Activated naive CD4-positive, alpha-beta T cell treated with anti-CD3 and anti-CD28 coated beads, Interleukin-2, amount 10 ng/mL, durations not matched to agents 7 days and 5 days (primary cell): ENCODE measurements at regions not wholly inside any gene's neighbourhood (a gene's known extent, or its start where the extent isn't known, plus 50 kb on each side); places are given as distances from the start of the nearest gene placed in this dataset.

Source experiments
- CTCF ChIA-PET: fragments of 350-600 bp; sonication (Branson Sonifier 250); formaldehyde crosslinking; loops from one replicate; lab custom pipeline; 2021; ENCODE audit warnings: antibody characterized with exemption; lab: Charles Lee
- DNase-seq: peaks from one replicate; pipeline ENCODE4 v3.0.0-alpha.2; 2020
- H3K27ac Mint-ChIP-seq: one replicate; pipeline ENCODE4 v1.8.0; 2021; ENCODE audit warnings: mild to moderate bottlenecking, moderate library complexity, mixed read lengths
- H3K27me3 Mint-ChIP-seq: one replicate; pipeline ENCODE4 v1.8.0; 2021; ENCODE audit warnings: mild to moderate bottlenecking, mixed read lengths
- H3K36me3 Mint-ChIP-seq: one replicate; pipeline ENCODE4 v1.8.0; 2021; ENCODE audit warnings: mixed read lengths
- H3K4me1 Mint-ChIP-seq: one replicate; pipeline ENCODE4 v1.8.0; 2021; ENCODE audit warnings: mixed read lengths
- H3K4me3 Mint-ChIP-seq: one replicate; pipeline ENCODE4 v1.8.0; 2021; ENCODE audit warnings: mild to moderate bottlenecking, moderate library complexity, mixed read lengths
- H3K9me3 Mint-ChIP-seq: one replicate; pipeline ENCODE4 v1.8.0; 2021; ENCODE audit warnings: mixed read lengths

DNA sequence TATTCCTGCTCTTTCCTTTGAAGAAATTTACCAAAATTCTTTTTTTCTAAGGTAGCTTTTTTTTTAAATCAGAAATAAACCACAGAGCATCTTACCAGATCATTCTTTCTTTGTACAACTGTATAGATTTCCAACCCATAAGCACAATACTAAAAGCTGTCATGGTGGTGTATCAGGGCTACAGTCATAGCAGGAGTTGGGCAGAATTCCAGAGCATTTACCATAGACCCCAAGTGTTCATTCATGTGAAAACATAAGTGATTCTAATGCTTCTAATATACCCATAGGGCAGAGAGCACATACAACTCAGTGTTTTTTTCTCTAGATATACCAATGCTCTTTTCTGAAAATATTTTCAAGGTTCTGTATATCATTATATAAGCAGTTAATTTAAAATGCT, 392.5 kb downstream of the FRK start:
- Mint-ChIP-seq H3K4me1 (no peaks in the 10 kb centered on the region), H3K36me3 (no peaks in the 10 kb centered on the region), H3K9me3 (no peaks in the 10 kb centered on the region), H3K27me3 (no peaks in the 10 kb centered on the region), H3K4me3 (no peak overlapping the region), H3K27ac (no peak overlapping the region)
- CTCF ChIA-PET = no interaction called here
- DNase-seq = no peak

DNA sequence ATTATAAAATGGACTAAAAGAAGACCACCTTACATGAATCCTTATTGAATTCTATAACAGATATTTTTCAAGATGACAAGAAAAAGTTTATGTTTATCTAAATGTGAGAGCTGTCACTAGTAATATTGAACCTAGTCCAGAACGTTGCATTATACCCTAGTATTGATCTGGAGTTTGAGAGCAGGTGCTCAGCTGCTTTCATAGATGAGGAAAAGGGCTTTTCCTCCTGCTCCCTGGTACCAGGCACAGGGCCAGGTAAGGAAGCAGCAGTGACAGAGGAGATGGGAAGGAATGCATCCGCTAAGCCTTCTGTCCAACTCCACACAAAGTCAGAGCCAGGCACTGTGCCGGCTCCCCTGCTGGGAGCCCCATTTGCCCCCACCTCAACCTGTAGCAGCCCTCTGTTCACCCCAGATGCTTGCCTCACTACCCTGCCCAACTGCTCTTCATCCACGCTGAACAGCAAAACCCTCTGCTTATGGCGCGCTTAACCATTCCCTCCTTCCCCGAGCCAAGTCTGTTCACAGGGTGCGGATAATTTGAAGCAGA, 393.1 kb downstream of the FRK start:
- CTCF ChIA-PET = no interaction called here
- Mint-ChIP-seq H3K36me3 (no peaks in the 10 kb centered on the region), H3K4me3 (no peak overlapping the region), H3K9me3 (no peaks in the 10 kb centered on the region), H3K27ac (no peak overlapping the region), H3K27me3 (no peaks in the 10 kb centered on the region), H3K4me1 (no peaks in the 10 kb centered on the region)
- DNase-seq = no peak

DNA sequence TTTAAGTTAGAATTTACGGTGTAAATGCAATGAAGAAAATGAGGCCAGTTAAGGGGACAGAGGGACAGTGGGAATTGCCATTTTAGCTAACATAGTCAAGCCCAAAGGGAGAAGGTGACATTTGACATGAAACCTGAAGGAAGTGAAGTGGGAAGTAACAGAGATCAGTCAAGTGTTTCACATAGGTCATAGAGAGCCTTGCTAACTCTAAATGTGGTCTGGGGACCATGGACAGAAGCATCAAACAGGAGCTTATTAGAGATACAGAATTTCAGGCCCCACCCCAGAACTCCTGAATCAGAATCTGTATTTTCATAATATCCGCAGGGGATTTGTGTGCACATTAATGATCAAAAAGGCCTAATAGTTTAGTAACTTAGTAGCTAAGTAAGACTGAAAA, 393.7 kb downstream of the FRK start:
- H3K4me3 Mint-ChIP-seq = no peak overlapping the region
- no peak for DNase-seq
- CTCF ChIA-PET = no interaction called here
- no peaks in the 10 kb centered on the region for H3K27me3 Mint-ChIP-seq
- no peaks in the 10 kb centered on the region for H3K9me3 Mint-ChIP-seq
- H3K4me1 Mint-ChIP-seq = no peaks in the 10 kb centered on the region
- no peak overlapping the region for H3K27ac Mint-ChIP-seq
- no peaks in the 10 kb centered on the region for H3K36me3 Mint-ChIP-seq

DNA sequence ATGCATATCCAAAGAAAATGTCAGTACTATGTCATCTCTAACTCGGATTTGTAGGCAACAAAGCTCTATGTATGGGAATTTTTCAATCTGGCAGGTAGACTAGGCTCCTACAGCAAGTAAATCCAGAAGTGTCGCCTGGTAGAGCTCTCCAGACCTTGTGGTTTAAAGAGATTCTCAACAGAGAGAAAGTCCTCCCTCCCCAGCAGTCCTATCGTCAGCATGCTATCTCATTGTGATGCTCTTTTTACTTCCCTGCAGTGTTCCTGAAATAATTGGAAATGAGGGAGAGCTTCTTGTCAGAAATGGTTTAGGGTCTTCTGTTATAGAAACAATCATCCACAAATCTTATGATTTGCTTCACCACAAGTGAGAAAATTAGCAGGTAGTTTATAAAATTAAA, 395.4 kb downstream of the FRK start:
- Mint-ChIP-seq H3K4me3 (no peak overlapping the region), H3K36me3 (no peaks in the 10 kb centered on the region), H3K9me3 (no peaks in the 10 kb centered on the region), H3K27me3 (no peaks in the 10 kb centered on the region), H3K27ac (no peak overlapping the region), H3K4me1 (no peaks in the 10 kb centered on the region)
- DNase-seq = no peak
- CTCF ChIA-PET = no interaction called here

DNA sequence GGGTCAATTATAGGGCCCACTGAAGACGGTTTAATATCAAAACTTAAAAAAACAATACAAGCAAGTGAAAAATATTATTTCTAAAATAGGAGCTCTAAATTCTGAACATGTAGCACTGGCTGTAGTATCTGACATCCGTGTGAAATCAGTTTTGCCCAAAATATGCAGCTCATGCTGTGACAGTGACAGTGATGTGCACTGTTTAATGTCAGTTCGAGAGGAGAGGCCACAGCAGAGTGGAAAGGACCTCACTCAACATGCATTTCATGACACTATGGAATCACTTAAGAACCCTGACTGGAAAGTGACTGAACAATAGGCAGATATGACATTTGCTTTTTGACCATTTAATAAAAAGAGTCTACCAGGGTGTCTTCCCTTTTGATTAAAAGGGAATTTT, 397.0 kb downstream of the FRK start:
- H3K36me3 Mint-ChIP-seq = no peaks in the 10 kb centered on the region
- H3K27me3 Mint-ChIP-seq = no peaks in the 10 kb centered on the region

DNA sequence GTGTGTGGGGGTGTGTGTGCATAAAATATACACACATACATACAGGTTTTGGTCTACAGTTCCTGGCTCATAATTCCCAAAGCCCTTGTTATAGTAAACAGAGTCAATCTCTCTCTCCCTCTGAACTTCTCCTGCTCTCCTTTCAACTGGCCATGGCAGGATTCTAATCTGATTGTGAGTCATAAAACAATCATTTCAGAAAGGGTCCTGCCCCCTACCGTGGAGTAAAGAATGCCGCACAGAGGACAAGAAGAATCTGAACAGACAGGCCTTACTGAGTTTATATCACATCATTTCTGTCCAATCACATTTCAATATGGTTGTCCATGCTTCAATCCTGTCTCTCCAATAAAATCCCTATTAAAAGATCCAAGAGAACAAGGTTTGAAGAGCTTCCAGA, 416.9 kb downstream of the FRK start:
- CTCF ChIA-PET = no interaction called here
- Mint-ChIP-seq H3K4me3 (no peak overlapping the region), H3K27ac (no peak overlapping the region), H3K9me3 (peaks cover 15% of the 10 kb centered on the region), H3K36me3 (no peaks in the 10 kb centered on the region), H3K4me1 (no peaks in the 10 kb centered on the region), H3K27me3 (no peaks in the 10 kb centered on the region)
- no peak for DNase-seq

More for the DNA sequence above, 397.0 kb downstream of the FRK start:
- H3K4me1 Mint-ChIP-seq = no peaks in the 10 kb centered on the region
- CTCF ChIA-PET = no interaction called here
- no peak for DNase-seq
- H3K4me3 Mint-ChIP-seq = no peak overlapping the region
- H3K27ac Mint-ChIP-seq = no peak overlapping the region
- peaks cover 8% of the 10 kb centered on the region for H3K9me3 Mint-ChIP-seq

DNA sequence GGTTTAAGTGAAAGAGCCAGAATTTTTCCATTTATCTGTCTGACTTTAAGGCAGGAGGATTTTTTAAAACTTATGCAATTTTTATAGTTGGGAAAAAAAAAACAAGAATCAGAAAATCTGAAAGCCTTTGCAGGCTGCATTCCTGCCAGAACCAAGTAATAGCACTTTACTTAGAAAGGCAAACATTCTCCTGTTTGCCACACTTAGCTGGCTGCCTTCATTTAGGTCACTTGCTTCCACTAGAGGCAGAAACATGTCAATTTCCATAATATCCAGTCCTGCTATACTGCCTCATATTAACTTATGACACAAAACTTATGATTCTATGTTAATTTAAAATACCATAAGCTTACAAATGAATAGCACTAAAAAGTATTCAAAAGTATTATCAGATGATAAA, 425.8 kb downstream of the FRK start:
- CTCF ChIA-PET = no interaction called here
- Mint-ChIP-seq H3K4me3 (no peak overlapping the region), H3K9me3 (no peaks in the 10 kb centered on the region), H3K36me3 (no peaks in the 10 kb centered on the region), H3K27ac (no peak overlapping the region), H3K27me3 (no peaks in the 10 kb centered on the region), H3K4me1 (no peaks in the 10 kb centered on the region)
- DNase-seq = no peak

DNA sequence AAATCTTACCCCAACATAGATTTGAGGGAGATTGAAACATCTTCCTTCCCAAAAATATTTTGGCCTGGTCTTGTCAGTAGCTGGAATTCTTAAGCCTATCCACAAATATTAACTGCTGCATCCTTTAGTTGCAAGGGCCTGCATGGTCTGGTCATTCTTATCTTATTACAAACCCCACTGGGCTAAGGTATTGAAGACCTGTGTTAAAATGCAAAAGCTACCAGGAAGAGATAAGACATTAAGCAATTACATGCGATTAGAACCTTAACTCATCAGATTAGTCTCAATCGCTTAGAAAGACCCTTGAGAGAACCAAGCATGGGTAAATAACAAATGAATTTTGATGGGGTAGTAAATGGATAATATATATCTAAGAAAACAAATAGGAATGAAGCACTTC, 426.6 kb downstream of the FRK start:
- no peak overlapping the region for H3K27ac Mint-ChIP-seq
- no peaks in the 10 kb centered on the region for H3K9me3 Mint-ChIP-seq
- CTCF ChIA-PET = no interaction called here
- H3K36me3 Mint-ChIP-seq = no peaks in the 10 kb centered on the region
- H3K4me1 Mint-ChIP-seq = no peaks in the 10 kb centered on the region
- H3K4me3 Mint-ChIP-seq = no peak overlapping the region
- no peaks in the 10 kb centered on the region for H3K27me3 Mint-ChIP-seq
- no peak for DNase-seq

DNA sequence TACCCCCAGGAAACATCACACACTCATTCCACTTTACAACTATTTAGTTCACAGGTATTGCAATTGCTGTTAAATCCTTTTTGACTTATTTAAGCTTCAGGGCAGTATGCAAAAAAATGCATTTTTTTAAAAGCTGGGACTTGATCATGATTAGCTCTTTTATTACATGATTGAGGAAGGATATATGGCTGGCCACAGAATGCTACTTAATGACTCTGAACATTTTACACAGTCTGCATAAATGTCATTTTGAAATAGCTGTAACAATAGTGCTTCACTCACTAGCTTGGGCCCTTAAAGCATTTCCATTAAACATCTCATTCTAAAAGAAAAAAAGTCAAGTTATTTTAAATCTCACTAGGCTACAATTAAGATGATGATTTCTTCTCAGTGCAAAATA, 429.7 kb downstream of the FRK start:
- no peak overlapping the region for H3K4me3 Mint-ChIP-seq
- no peak overlapping the region for H3K27ac Mint-ChIP-seq
- no peaks in the 10 kb centered on the region for H3K9me3 Mint-ChIP-seq
- H3K36me3 Mint-ChIP-seq = no peaks in the 10 kb centered on the region
- no peaks in the 10 kb centered on the region for H3K27me3 Mint-ChIP-seq
- DNase-seq = no peak
- no peaks in the 10 kb centered on the region for H3K4me1 Mint-ChIP-seq
- CTCF ChIA-PET = interaction anchor here (0.7 kb wide), 1 partner anchor 15 kb away, joined by 3 read pairs; no protein-coding TSS in a partner anchor

DNA sequence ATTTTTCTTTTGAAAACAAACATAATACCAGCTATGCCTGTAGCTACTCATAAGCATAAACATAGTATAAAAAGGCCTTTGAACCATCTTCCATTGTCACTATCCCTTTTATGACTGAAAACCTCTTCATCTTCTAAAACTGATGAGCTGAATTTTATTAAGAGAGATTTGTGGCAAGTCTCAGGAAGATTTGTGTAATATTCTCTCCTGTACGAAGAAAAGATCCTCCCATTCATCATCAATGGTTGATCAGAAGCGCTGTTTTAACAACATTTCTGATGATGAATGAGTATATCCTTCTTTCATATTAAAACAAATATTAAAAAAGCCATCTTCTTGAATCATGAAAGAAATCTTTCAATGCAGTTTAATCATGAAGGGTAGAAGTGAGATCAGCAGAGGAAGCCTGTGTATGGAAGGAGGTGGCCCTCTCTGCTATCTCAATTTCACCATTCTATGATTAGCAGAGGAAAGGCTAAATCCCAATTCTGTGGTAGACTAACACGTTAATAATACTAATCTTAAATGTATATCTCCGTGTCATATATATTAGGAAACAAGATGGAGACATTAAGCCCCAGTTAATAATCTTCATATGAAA, 430.2 kb downstream of the FRK start:
- no peaks in the 10 kb centered on the region for H3K4me1 Mint-ChIP-seq
- H3K4me3 Mint-ChIP-seq = no peak overlapping the region
- CTCF ChIA-PET = interaction anchor here (0.7 kb wide), 1 partner anchor 14 kb away, joined by 3 read pairs; no protein-coding TSS in a partner anchor
- no peak overlapping the region for H3K27ac Mint-ChIP-seq
- no peaks in the 10 kb centered on the region for H3K27me3 Mint-ChIP-seq
- H3K36me3 Mint-ChIP-seq = no peaks in the 10 kb centered on the region
- H3K9me3 Mint-ChIP-seq = no peaks in the 10 kb centered on the region
- no peak for DNase-seq

DNA sequence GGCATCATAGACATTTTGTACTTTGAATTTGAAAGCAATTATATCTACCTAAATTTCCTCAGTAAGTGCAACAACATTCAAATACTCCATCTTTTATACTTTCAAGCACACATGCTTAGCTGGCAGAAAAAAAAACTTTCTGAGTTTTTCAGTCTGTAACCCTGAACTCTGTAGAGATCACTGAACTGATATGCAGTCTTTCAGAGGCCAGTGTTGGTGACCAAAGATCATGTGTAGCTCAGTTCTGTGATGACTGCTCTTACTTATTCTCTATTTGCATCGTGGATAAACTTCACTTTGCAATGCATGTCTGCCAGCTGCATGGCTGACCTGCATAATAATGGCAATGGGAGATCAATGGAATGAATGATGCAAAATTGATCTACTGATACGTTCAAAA, 431.3 kb downstream of the FRK start:
- CTCF ChIA-PET = no interaction called here
- Mint-ChIP-seq H3K36me3 (no peaks in the 10 kb centered on the region), H3K9me3 (no peaks in the 10 kb centered on the region), H3K27ac (no peak overlapping the region), H3K27me3 (no peaks in the 10 kb centered on the region), H3K4me1 (no peaks in the 10 kb centered on the region), H3K4me3 (no peak overlapping the region)
- no peak for DNase-seq

DNA sequence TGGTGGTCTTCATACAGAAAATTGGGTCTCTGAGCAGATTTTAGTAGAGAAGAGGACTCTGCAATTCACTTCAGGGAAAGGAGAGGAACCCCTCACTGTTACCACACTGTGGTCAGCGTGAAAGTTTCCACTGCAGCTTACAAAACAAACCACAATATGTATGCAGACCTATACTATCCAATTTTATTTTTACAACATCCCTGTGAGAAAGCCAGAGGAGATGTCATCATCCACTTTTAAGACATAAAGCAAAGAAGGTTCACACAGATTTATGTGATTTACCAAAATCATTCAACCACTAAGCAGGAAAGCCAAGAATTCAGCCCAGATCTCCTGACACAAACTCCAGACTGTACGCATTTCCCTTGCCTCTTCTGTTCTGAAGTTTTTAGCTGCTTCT, 442.4 kb downstream of the FRK start:
- Mint-ChIP-seq H3K4me1 (no peaks in the 10 kb centered on the region), H3K4me3 (no peak overlapping the region), H3K9me3 (peaks cover 3% of the 10 kb centered on the region), H3K27me3 (no peaks in the 10 kb centered on the region), H3K36me3 (no peaks in the 10 kb centered on the region), H3K27ac (no peak overlapping the region)
- no peak for DNase-seq
- CTCF ChIA-PET = no interaction called here

DNA sequence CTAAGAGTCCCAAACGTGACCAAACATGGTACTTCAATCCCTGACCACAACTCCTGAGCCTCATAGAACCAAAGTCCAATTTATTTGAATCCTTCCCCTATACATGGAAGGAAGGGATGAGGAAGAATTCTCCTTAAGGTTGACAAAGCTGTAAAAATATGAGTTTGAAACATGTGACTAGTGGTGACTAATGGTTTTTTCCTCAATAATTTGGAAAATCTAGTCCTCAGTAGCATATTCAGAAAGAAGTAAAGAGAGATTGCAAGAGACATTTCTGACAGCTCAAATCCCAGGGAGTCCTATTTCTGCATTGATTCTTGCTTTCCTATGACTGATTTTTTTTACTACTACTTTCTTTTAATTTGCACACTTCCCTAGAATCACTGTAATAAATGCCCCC, 443.7 kb downstream of the FRK start:
- H3K36me3 Mint-ChIP-seq = no peaks in the 10 kb centered on the region
- DNase-seq = no peak
- H3K27me3 Mint-ChIP-seq = no peaks in the 10 kb centered on the region
- CTCF ChIA-PET = interaction anchor here (1.1 kb wide), 1 partner anchor 14 kb away, joined by 3 read pairs; no protein-coding TSS in a partner anchor
- H3K4me1 Mint-ChIP-seq = no peaks in the 10 kb centered on the region
- H3K9me3 Mint-ChIP-seq = peaks cover 1% of the 10 kb centered on the region
- no peak overlapping the region for H3K27ac Mint-ChIP-seq
- no peak overlapping the region for H3K4me3 Mint-ChIP-seq

DNA sequence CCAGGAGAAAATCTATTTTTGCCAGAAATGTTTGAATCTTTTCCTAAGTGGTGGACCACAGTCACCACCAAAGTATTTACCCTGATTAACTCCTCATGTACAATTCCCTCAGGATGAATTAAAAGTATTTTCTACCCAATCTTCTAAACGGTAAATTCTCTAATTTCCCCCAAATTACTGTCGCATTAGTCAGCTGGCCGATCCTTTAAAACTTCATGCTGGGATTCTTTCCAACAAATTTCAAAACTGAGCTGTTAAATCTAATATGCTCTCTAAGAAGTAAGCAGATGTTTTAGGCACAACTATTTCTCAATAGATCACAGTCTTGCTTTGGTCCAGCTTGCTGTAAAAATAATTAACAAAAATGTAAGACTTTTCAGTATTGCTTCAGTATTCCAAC, 447.2 kb downstream of the FRK start:
- H3K4me3 Mint-ChIP-seq = no peak overlapping the region

DNA sequence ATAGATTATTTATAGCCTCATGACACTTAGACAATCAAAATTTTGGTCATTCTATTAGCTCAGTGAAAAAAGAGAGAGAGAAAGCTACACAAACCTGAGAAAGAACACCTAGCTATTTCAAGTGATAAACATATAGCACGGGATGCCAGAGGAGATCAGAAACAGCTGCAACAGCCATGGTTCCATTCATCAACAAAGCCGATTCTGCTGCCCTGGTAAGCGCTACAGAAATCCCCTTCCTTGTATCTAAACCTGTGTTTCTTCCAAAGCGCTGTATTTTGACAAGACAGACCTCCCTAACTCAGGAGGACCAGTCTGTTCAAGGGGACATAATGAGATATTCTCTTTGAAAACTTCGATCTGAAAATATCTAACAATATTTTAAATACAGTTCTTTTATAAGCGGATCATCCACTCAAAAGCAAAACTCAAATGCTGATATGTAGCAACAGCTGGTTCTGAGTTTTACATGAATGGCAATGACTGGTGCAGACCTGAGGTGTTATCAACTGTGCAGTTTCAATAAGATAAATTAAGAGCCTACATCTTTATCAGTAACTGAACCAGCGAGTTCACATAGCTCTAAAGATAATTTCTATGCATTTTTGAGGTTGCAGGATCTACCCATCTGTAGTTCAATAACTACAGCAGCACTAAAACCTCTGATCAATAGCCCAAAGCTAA, 447.8 kb downstream of the FRK start:
- H3K4me3 Mint-ChIP-seq = no peak overlapping the region
- CTCF ChIA-PET = no interaction called here
- DNase-seq = no peak
- H3K9me3 Mint-ChIP-seq = no peaks in the 10 kb centered on the region
- H3K4me1 Mint-ChIP-seq = no peaks in the 10 kb centered on the region
- no peaks in the 10 kb centered on the region for H3K36me3 Mint-ChIP-seq
- no peaks in the 10 kb centered on the region for H3K27me3 Mint-ChIP-seq
- no peak overlapping the region for H3K27ac Mint-ChIP-seq

More for the DNA sequence above, 447.2 kb downstream of the FRK start:
- Mint-ChIP-seq H3K9me3 (no peaks in the 10 kb centered on the region), H3K36me3 (no peaks in the 10 kb centered on the region), H3K4me1 (no peaks in the 10 kb centered on the region), H3K27ac (no peak overlapping the region), H3K27me3 (no peaks in the 10 kb centered on the region)
- CTCF ChIA-PET = no interaction called here
- DNase-seq = no peak
